Lung (tissue), 11 donors: ENCODE measurements at regions not wholly inside any gene's neighbourhood (a gene's known extent, or its start where the extent isn't known, plus 50 kb on each side); places are given as distances from the start of the nearest gene placed in this dataset.

Source experiments
- ATAC-seq: fragments of 200-7000 bp; cut with Tn5 transposase; one replicate; pipeline ENCODE4 v1.9.1; 2020; ENCODE audit warnings: moderate number of reproducible peaks; ENCODE audit not compliant: insufficient read depth, low FRiP score
- DNase-seq, 3 donors: peaks; one replicate each; pipeline ENCODE4 v3.0.0-alpha.2; 2013 to 2017
- H3K27ac ChIP-seq, 2 donors: one replicate each; pipeline ENCODE4 v1.5.1; 2013; ENCODE audit warnings: mild to moderate bottlenecking in 2 of 2, moderate library complexity in 2 of 2, control low read depth in 1 of 2, inconsistent platforms in 1 of 2, low read depth in 1 of 2, low read length in 1 of 2
- H3K27me3 ChIP-seq, 3 donors: one replicate each; pipeline ENCODE4 v1.5.1; 2013; ENCODE audit warnings: low read length in 2 of 3; ENCODE audit not compliant: control insufficient read depth in 3 of 3, insufficient read depth in 3 of 3
- H3K36me3 ChIP-seq, 4 donors: one replicate each; pipeline ENCODE4 v1.5.1; 2013; ENCODE audit warnings: low read length in 4 of 4, mild to moderate bottlenecking in 1 of 4, moderate library complexity in 1 of 4; ENCODE audit not compliant: control insufficient read depth in 4 of 4, insufficient read depth in 4 of 4
- H3K4me1 ChIP-seq, 5 donors: one replicate each; pipeline ENCODE4 v1.5.1; 2013; ENCODE audit warnings: low read length in 5 of 5, mild to moderate bottlenecking in 2 of 5, moderate library complexity in 1 of 5; ENCODE audit not compliant: control insufficient read depth in 5 of 5, insufficient read depth in 5 of 5
- H3K4me3 ChIP-seq: one replicate; pipeline ENCODE4 v1.5.1; 2013; ENCODE audit warnings: mild to moderate bottlenecking, control low read depth, moderate library complexity
- H3K9ac ChIP-seq, 2 donors: one replicate each; pipeline ENCODE4 v1.5.1; 2013; ENCODE audit warnings: low read length in 2 of 2, control low read depth in 1 of 2; ENCODE audit not compliant: insufficient read depth in 1 of 2
- H3K9me3 ChIP-seq, 4 donors: one replicate each; pipeline ENCODE4 v1.5.1; 2013; ENCODE audit warnings: low read length in 3 of 4, mild to moderate bottlenecking in 1 of 4, moderate library complexity in 1 of 4; ENCODE audit not compliant: control insufficient read depth in 4 of 4, insufficient read depth in 3 of 4
- CTCF ChIP-seq: IDR thresholded peaks from 2 replicates; pipeline ENCODE4 v1.5.1; 2012; ENCODE audit warnings: mild to moderate bottlenecking; ENCODE audit errors: control extremely low read depth, extremely low read depth
- WGBS, 2 donors: extraction: QIAGEN DNeasy Blood & Tissue Kit; methylation state at CpG; one replicate each; pipeline ENCODE4 v1.1.7; 2013; 5-methylcytosine and 5-hydroxymethylcytosine counted together
- donor health status: control.
- donor health status: control.
- donor health status: Bipolar disorder and iron deficiency.
- donor health status: healthy.
- donor health status: DM: yes; HTN: yes; CAD: no.

- no peaks in the 10 kb centered on the region for H3K4me1 ChIP-seq
- no peak overlapping the region for H3K4me3 ChIP-seq
- H3K27me3 ChIP-seq = no peaks in the 10 kb centered on the region
- peaks cover 0 to 5% (median 0%) of the 10 kb centered on the region in 4 donors for H3K9me3 ChIP-seq
- no peak overlapping the region for H3K27ac ChIP-seq
- no peak for TF ChIP-seq CTCF
- H3K9ac ChIP-seq = no peak overlapping the region
- no peaks in the 10 kb centered on the region for H3K36me3 ChIP-seq
- WGBS, 2 donors = 91 to 93% methylated on average over 2 of the region's 2 CpGs
- ATAC-seq = no peak
- no peak for DNase-seq
These were observed 151.7 kb downstream of the ADCYAP1 start for GRCh38 chr18:1056404-1056803.

- DNase-seq (no peak), ATAC-seq (no peak)
- WGBS, 2 donors = 78 to 85% methylated on average over 3 of the region's 3 CpGs
- Histone ChIP-seq H3K9ac (no peak overlapping the region), H3K27ac (no peak overlapping the region), H3K4me3 (no peak overlapping the region), H3K9me3 (peaks cover 0 to 5% (median 1%) of the 10 kb centered on the region in 4 donors), H3K4me1 (no peaks in the 10 kb centered on the region), H3K36me3 (no peaks in the 10 kb centered on the region), H3K27me3 (no peaks in the 10 kb centered on the region)
- no peak for TF ChIP-seq CTCF
These were observed 152.7 kb downstream of the ADCYAP1 start for GRCh38 chr18:1057367-1057766.

- no peaks in the 10 kb centered on the region for H3K36me3 ChIP-seq
- WGBS, 2 donors = 72 to 76% methylated on average over 2 of the region's 2 CpGs
- H3K27ac ChIP-seq = no peak overlapping the region
- no peaks in the 10 kb centered on the region for H3K4me1 ChIP-seq
- H3K9ac ChIP-seq = no peak overlapping the region
- TF ChIP-seq CTCF = no peak
- no peak for ATAC-seq
- no peak overlapping the region for H3K4me3 ChIP-seq
- peaks cover 0 to 17% (median 0%) of the 10 kb centered on the region in 3 donors for H3K27me3 ChIP-seq
- peaks cover 0 to 8% (median 0%) of the 10 kb centered on the region in 4 donors for H3K9me3 ChIP-seq
- DNase-seq = no peak
These were observed 157.9 kb downstream of the ADCYAP1 start for GRCh38 chr18:1062588-1062987.

GRCh38 chr18:1075322-1075721 is 170.7 kb downstream of the ADCYAP1 start:
- ATAC-seq = no peak
- TF ChIP-seq CTCF = no peak
- H3K27me3 ChIP-seq = peaks cover 0 to 16% (median 4%) of the 10 kb centered on the region in 3 donors

More at GRCh38 chr18:1075322-1075721, 170.7 kb downstream of the ADCYAP1 start:
- WGBS, 2 donors = 62 to 75% methylated on average over 3 of the region's 3 CpGs
- Histone ChIP-seq H3K27ac (no peak overlapping the region), H3K4me3 (no peak overlapping the region), H3K9me3 (peaks cover 0 to 3% (median 0%) of the 10 kb centered on the region in 4 donors), H3K4me1 (no peaks in the 10 kb centered on the region), H3K9ac (no peak overlapping the region), H3K36me3 (no peaks in the 10 kb centered on the region)
- no peak for DNase-seq
